ENCODE measurements at regions not wholly inside any gene's neighbourhood (a gene's known extent, or its start where the extent isn't known, plus 50 kb on each side); places are given as distances from the start of the nearest gene placed in this dataset.

DNA sequence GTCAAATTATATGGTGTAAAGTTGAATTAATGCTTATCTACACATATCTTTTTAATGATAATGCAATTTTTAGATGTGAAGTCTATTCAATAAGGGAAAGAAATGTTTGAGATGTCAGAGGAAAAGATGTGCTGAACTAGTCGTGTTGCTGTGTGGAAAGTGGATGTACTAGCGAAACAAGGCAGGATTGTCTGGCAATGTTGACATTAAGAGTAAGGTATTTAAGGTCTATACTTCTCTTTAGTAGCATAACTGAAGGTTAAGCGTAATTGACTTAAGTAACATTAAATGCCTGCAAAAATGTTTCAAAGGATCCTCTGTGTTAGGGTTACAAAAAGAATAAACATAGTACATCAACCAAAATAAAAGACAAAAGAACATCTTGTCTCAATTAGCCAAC lies 787.3 kb upstream of the KLHL1 start:
- TF ChIP-seq, protein P1, sequence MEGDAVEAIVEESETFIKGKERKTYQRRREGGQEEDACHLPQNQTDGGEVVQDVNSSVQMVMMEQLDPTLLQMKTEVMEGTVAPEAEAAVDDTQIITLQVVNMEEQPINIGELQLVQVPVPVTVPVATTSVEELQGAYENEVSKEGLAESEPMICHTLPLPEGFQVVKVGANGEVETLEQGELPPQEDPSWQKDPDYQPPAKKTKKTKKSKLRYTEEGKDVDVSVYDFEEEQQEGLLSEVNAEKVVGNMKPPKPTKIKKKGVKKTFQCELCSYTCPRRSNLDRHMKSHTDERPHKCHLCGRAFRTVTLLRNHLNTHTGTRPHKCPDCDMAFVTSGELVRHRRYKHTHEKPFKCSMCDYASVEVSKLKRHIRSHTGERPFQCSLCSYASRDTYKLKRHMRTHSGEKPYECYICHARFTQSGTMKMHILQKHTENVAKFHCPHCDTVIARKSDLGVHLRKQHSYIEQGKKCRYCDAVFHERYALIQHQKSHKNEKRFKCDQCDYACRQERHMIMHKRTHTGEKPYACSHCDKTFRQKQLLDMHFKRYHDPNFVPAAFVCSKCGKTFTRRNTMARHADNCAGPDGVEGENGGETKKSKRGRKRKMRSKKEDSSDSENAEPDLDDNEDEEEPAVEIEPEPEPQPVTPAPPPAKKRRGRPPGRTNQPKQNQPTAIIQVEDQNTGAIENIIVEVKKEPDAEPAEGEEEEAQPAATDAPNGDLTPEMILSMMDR (IDR thresholded peaks at IDR 0.05) = no peak
- TF ChIP-seq POLR2A (IDR thresholded peaks at IDR 0.05) = no peak
